GM12878 (cell line): ENCODE measurements at regions not wholly inside any gene's neighbourhood (a gene's known extent, or its start where the extent isn't known, plus 50 kb on each side); places are given as distances from the start of the nearest gene placed in this dataset.

Source experiments
- ATAC-seq: fragments of 200-7000 bp; cut with Tn5 transposase; 3 replicates; pipeline ENCODE4 v1.9.1; 2020; ENCODE audit warnings: mild to moderate bottlenecking, moderate library complexity
- BruUV-seq: library from RNA; stranded (reverse); fragments of 400-500 nt; replicated peaks from 2 replicates; lab custom pipeline; 2021; lab: Mats Ljungman, UMichigan
- CTCF ChIA-PET: fragments of 300-600 bp; sonication (Branson Sonifier 250); formaldehyde crosslinking; extraction: SDS; loops from one replicate; lab custom pipeline; 2021; ENCODE audit warnings: inconsistent platforms; lab: Yijun Ruan, JAX
- POLR2A ChIA-PET: fragments of 350-600 bp; formaldehyde crosslinking; extraction: SDS; loops from one replicate; lab custom pipeline; 2021; ENCODE audit warnings: inconsistent platforms; lab: Charles Lee
- RAD21 ChIA-PET: fragments of 300-600 bp; sonication (Branson Sonifier 250); formaldehyde crosslinking; loops from one replicate; lab custom pipeline; 2023; ENCODE audit warnings: antibody characterized with exemption; ENCODE audit not compliant: unreplicated experiment; lab: Charles Lee
- SMC1A ChIA-PET: fragments of 300-600 bp; sonication (Branson Sonifier 250); formaldehyde crosslinking; loops from one replicate; lab custom pipeline; 2023; ENCODE audit not compliant: unreplicated experiment, uncharacterized antibody; lab: Charles Lee
- DNase-seq: peaks from one replicate; pipeline ENCODE4 v3.0.0-alpha.2; 2011; ENCODE audit warnings: low read depth, low spot score
- FAIRE-seq: peaks from 3 replicates; lab custom pipeline; 2011; peaks lifted over from hg19 to GRCh38; lab: Jason Lieb, UNC
- H2AFZ ChIP-seq: 2 replicates; pipeline ENCODE4 v1.6.0; 2011; ENCODE audit warnings: low read depth, low read length, control low read depth; ENCODE audit not compliant: control insufficient read depth
- H3K27ac ChIP-seq: 2 replicates; pipeline ENCODE4 v1.5.1; 2011; ENCODE audit warnings: control low read depth; ENCODE audit not compliant: control insufficient read depth, insufficient read depth
- H3K27me3 ChIP-seq, 2 experiments: replicated peaks in 1 of 2; 2 replicates each; pipeline versions ENCODE4 v1.6.0 to v1.6.1; 2011; ENCODE audit warnings: low read length in 1 of 2; ENCODE audit not compliant: control insufficient read depth in 2 of 2, insufficient read depth in 2 of 2
- H3K36me3 ChIP-seq, 2 experiments: 2 replicates each; pipeline ENCODE4 v1.5.1; 2011; ENCODE audit warnings: low read length in 1 of 2; ENCODE audit not compliant: control insufficient read depth in 2 of 2, insufficient read depth in 2 of 2
- H3K4me1 ChIP-seq: 2 replicates; pipeline ENCODE4 v1.6.1; 2011; ENCODE audit warnings: mild to moderate bottlenecking, low read length, moderate library complexity, mixed read lengths; ENCODE audit not compliant: control insufficient read depth, insufficient read depth
- H3K4me2 ChIP-seq: 2 replicates; pipeline ENCODE4 v1.6.0; 2011; ENCODE audit warnings: control low read depth; ENCODE audit not compliant: control insufficient read depth, insufficient read depth
- H3K4me3 ChIP-seq: fragments of 200-600 bp; sonication (generic); 2 replicates; pipeline ENCODE4 v1.5.1; 2016
- H3K79me2 ChIP-seq: 2 replicates; pipeline ENCODE4 v1.6.0; 2011; ENCODE audit warnings: low read length; ENCODE audit not compliant: control insufficient read depth, insufficient read depth
- H3K9ac ChIP-seq: 2 replicates; pipeline ENCODE4 v1.8.0; 2011; ENCODE audit warnings: low read length, control low read depth, mixed read lengths; ENCODE audit not compliant: control insufficient read depth, insufficient read depth
- H3K9me3 ChIP-seq: replicated peaks from 3 replicates; pipeline ENCODE4 v1.5.1; 2011; ENCODE audit warnings: mild to moderate bottlenecking, low read length; ENCODE audit not compliant: control insufficient read depth, insufficient read depth
- H4K20me1 ChIP-seq: 2 replicates; pipeline ENCODE4 v1.6.0; 2011; ENCODE audit not compliant: control insufficient read depth, insufficient read depth
- BCL11A ChIP-seq: IDR thresholded peaks from 2 replicates; pipeline ENCODE4 v1.6.1; 2011; ENCODE audit warnings: low read depth, low read length
- EED ChIP-seq: sonication (generic); IDR thresholded peaks from 2 replicates; pipeline ENCODE4 v1.6.1; 2016; ENCODE audit warnings: antibody characterized with exemption, low read depth
- EP300 ChIP-seq, 2 experiments: fragments of 150-350 bp in 1 of 2; IDR thresholded peaks; 2 replicates each; pipeline ENCODE4 v1.6.1; 2011 to 2012; ENCODE audit warnings: low read depth in 2 of 2, low read length in 2 of 2, borderline replicate concordance in 1 of 2, improper control_type of control experiment in 1 of 2, inconsistent platforms in 1 of 2; ENCODE audit not compliant: control insufficient read depth in 1 of 2
- JUND ChIP-seq: IDR thresholded peaks from 2 replicates; pipeline ENCODE4 v1.6.1; 2012; ENCODE audit warnings: low read depth, mild to moderate bottlenecking, low read length, improper control_type of control experiment, moderate library complexity
- MEF2A ChIP-seq: IDR thresholded peaks from 2 replicates; pipeline ENCODE4 v1.6.1; 2011; ENCODE audit warnings: low read depth, mild to moderate bottlenecking, low read length, moderate library complexity; ENCODE audit not compliant: insufficient read depth
- MXI1 ChIP-seq: fragments of 150-350 bp; IDR thresholded peaks from 2 replicates; pipeline ENCODE4 v1.6.1; 2011; ENCODE audit warnings: low read depth, mild to moderate bottlenecking, inconsistent platforms, low read length, improper control_type of control experiment
- NFXL1 ChIP-seq: fragments of 450-650 bp; IDR thresholded peaks from 2 replicates; pipeline ENCODE4 v1.6.1; 2017; ENCODE audit warnings: antibody characterized with exemption, mild to moderate bottlenecking, borderline replicate concordance
- NFYB ChIP-seq: IDR thresholded peaks from 2 replicates; pipeline ENCODE4 v1.6.1; 2011; ENCODE audit warnings: low read depth, mild to moderate bottlenecking, low read length, improper control_type of control experiment, moderate library complexity; ENCODE audit not compliant: insufficient read depth
- SPI1 ChIP-seq: IDR thresholded peaks from 2 replicates; pipeline ENCODE4 v1.6.1; 2011; ENCODE audit warnings: low read depth, mild to moderate bottlenecking, low read length, moderate library complexity, borderline replicate concordance; ENCODE audit not compliant: insufficient read depth
- WGBS: methylation state at CpG from one replicate; pipeline ENCODE4 v1.1.6; 2016; ENCODE audit warnings: low lambda C conversion rate; ENCODE audit not compliant: insufficient replicate concordance, insufficient coverage; ENCODE audit errors: missing lambda C conversion rate; 5-methylcytosine and 5-hydroxymethylcytosine counted together
- in situ Hi-C: fragments of 300-500 bp; cut with MboI; formaldehyde crosslinking; loops from 9 replicates; pipeline ENCODE4 v1.14.3; 2018; ENCODE audit warnings: mixed read lengths
- intact Hi-C: fragments of 100-400 bp; cut with micrococcal nuclease; formaldehyde crosslinking; loops from one replicate; pipeline ENCODE4 v1.14.2; 2022; ENCODE audit not compliant: unreplicated experiment
- TF ChIP-seq, protein P1 (sequence below): IDR thresholded peaks from 2 replicates; pipeline ENCODE4 v1.6.1; 2012; ENCODE audit warnings: low read length, inconsistent platforms
- TF ChIP-seq, protein P2 (sequence below): IDR thresholded peaks from 2 replicates; pipeline ENCODE4 v1.6.1; 2012; ENCODE audit warnings: low read depth, low read length, improper control_type of control experiment
- TF ChIP-seq, protein P3 (sequence below): IDR thresholded peaks from 2 replicates; pipeline ENCODE4 v1.6.1; 2011; ENCODE audit warnings: low read depth, mild to moderate bottlenecking, low read length, moderate library complexity, borderline replicate concordance; ENCODE audit errors: extremely low read depth

DNA sequence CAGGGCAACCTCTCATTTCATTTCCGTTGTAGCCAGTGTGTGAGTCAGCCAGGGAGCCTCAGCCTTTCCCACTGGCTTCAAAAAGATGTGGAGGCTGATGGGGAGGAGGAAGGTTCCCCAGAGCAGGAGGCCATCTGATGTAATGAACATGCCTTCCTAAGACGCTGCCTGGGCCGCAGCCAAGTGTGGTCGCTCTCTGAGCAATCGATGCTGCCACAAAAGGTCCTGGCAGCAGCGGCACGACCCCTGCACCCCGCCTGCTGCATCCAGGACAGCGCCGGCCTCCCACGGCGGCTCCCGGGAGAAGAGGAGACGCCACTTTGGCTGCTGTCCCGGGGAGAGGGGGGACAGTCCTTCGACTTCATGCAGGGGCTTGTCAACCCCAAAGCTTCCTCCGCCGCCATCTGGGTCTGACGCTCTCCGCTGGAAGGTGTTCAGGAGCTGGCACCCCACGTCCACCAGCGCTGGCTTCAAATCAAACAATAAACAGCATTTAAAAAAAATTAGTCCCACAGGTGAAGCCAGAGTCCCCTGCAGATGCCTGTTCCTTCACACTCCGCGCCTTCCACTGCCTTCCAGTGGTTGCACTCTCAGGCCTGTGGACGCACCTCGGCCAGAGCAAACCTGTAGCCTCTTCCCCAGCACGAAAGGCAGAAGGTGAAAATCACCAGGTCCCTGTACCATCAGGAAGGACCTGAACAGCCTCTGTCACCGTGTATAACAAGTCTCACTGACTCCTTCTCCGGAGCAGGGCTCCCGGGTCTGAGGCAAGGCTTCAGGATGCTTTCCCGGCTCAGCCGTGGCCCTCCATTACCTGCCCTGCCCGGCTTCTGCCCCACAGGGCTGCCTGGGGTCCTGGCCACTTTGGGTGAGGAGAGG lies 930.7 kb downstream of the BRD1 start:
- Histone ChIP-seq H3K27me3 (no peaks in the 10 kb centered on the region), H3K27ac (no peak overlapping the region), H3K4me1 (no peaks in the 10 kb centered on the region), H3K9me3 (no peaks in the 10 kb centered on the region; the same call in 2 of the 3 replicates), H2AFZ (no peak overlapping the region), H3K36me3 (no peaks in the 10 kb centered on the region), H3K4me2 (no peak overlapping the region), H3K4me3 (no peak overlapping the region), H4K20me1 (no peaks in the 10 kb centered on the region), H3K9ac (no peak overlapping the region), H3K79me2 (no peaks in the 10 kb centered on the region)
- ChIA-PET CTCF (no interaction called here), RAD21 (no interaction called here), POLR2A (no interaction called here), SMC1A (no interaction called here)
- in situ Hi-C loops = no loop called here
- WGBS = 47% methylated on average over 32 of the region's 33 CpGs
- DNase-seq = no peak
- intact Hi-C loops = no loop called here
- no peak for FAIRE-seq
- no peak for TF ChIP-seq MEF2A
- no peak for TF ChIP-seq JUND
- ATAC-seq = no peak
- BruUV-seq = no TSS peak

DNA sequence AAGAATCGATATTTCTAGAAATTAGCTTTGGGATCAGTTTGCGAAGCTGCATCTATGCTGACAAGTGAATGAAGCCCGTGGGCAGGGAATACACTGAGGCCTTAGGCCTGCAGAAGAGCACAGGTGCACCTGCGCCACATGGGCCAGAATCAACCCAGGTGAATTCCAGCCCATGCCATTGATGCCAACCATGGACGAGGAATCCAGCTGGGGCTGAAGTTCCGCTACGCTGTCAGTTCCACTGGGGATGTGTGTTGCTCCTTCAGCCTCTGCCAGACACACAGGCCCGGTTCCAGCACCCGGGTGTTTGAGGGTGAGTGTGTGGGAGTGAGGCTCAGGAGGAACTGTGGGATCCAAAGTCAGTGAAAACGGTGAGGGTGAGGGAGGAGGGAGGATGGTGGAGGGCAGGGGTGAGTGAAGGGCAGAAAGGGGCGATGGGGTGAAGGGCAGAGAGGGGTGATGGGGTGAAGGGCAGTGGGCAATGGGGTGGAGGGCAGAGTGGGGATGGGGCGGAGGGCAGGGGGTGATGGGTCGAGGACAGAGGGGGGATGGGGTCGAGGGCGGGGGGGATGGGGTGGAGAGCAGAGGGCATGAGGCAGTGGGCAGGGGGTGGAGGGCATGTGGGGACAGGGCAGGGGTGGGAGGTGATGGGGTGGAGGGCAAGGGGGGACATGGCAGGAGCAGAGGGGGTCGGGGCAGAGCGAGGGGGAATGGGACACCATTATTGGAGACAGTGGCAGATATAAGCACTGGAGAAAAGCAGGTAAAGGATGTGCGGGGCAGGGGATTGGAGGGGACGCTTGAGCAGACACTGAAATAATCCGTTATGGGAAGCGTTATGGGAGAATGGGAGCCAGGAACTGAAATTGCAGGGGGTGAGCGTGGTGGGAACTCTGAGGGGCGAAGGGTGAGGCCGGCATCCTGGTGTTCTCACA lies 931.6 kb downstream of the BRD1 start:
- POLR2A ChIA-PET = no interaction called here
- H3K36me3 ChIP-seq = no peaks in the 10 kb centered on the region
- no peaks in the 10 kb centered on the region for H3K27me3 ChIP-seq
- ATAC-seq (no peak), DNase-seq (no peak), FAIRE-seq (no peak)
- H2AFZ ChIP-seq = no peak overlapping the region
- BruUV-seq = no TSS peak
- H3K27ac ChIP-seq = no peak overlapping the region
- intact Hi-C loops (no loop called here), in situ Hi-C loops (no loop called here)
- RAD21 ChIA-PET = no interaction called here
- no peak overlapping the region for H3K9ac ChIP-seq
- H3K9me3 ChIP-seq = no peaks in the 10 kb centered on the region; the same call in 2 of the 3 replicates
- SMC1A ChIA-PET = no interaction called here
- CTCF ChIA-PET = no interaction called here
- no peak overlapping the region for H3K4me2 ChIP-seq
- no peaks in the 10 kb centered on the region for H4K20me1 ChIP-seq
- no peaks in the 10 kb centered on the region for H3K4me1 ChIP-seq
- 44% methylated on average over 16 of the region's 24 CpGs for WGBS
- H3K79me2 ChIP-seq = no peaks in the 10 kb centered on the region
- no peak overlapping the region for H3K4me3 ChIP-seq
- TF ChIP-seq, protein P1, sequence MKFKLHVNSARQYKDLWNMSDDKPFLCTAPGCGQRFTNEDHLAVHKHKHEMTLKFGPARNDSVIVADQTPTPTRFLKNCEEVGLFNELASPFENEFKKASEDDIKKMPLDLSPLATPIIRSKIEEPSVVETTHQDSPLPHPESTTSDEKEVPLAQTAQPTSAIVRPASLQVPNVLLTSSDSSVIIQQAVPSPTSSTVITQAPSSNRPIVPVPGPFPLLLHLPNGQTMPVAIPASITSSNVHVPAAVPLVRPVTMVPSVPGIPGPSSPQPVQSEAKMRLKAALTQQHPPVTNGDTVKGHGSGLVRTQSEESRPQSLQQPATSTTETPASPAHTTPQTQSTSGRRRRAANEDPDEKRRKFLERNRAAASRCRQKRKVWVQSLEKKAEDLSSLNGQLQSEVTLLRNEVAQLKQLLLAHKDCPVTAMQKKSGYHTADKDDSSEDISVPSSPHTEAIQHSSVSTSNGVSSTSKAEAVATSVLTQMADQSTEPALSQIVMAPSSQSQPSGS = no peak
- TF ChIP-seq, protein P2, sequence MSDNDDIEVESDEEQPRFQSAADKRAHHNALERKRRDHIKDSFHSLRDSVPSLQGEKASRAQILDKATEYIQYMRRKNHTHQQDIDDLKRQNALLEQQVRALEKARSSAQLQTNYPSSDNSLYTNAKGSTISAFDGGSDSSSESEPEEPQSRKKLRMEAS = no peak
- TF ChIP-seq NFXL1 (no peak), EP300 (IDR thresholded peaks at IDR 0.05; ENCODE audit: borderline replicate concordance in 1 of 2, control insufficient read depth in 1 of 2, low read depth in 2 of 2, low read length in 2 of 2) (no peak), SPI1 (no peak), BCL11A (no peak), MXI1 (no peak), NFYB (no peak), EED (no peak)
- TF ChIP-seq, protein P3, sequence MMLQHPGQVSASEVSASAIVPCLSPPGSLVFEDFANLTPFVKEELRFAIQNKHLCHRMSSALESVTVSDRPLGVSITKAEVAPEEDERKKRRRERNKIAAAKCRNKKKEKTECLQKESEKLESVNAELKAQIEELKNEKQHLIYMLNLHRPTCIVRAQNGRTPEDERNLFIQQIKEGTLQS = no peak
